ENCODE measurements at regions not wholly inside any gene's neighbourhood (a gene's known extent, or its start where the extent isn't known, plus 50 kb on each side); places are given as distances from the start of the nearest gene placed in this dataset.

- Mint-ChIP-seq H3K4me3 (no peak overlapping the region), H3K9me3 (no peaks in the 10 kb centered on the region), H3K27ac (no peak overlapping the region), H3K36me3 (no peaks in the 10 kb centered on the region), H3K27me3 (peaks cover 8% of the 10 kb centered on the region), H3K4me1 (no peaks in the 10 kb centered on the region)
Measured at GRCh38 chr3:14590569-14590968, 50.4 kb upstream of the GRIP2 start.

GRCh38 chr3:14592390-14592789 lies 52.2 kb upstream of the GRIP2 start:
- no peaks in the 10 kb centered on the region for H3K4me1 Mint-ChIP-seq
- H3K9me3 Mint-ChIP-seq = no peaks in the 10 kb centered on the region
- peaks cover 6% of the 10 kb centered on the region for H3K27me3 Mint-ChIP-seq
- H3K36me3 Mint-ChIP-seq = no peaks in the 10 kb centered on the region
- no peak overlapping the region for H3K27ac Mint-ChIP-seq
- no peak overlapping the region for H3K4me3 Mint-ChIP-seq

- no peaks in the 10 kb centered on the region for H3K9me3 Mint-ChIP-seq
- no peaks in the 10 kb centered on the region for H3K36me3 Mint-ChIP-seq
- no peak overlapping the region for H3K4me3 Mint-ChIP-seq
- no peaks in the 10 kb centered on the region for H3K4me1 Mint-ChIP-seq
- peaks cover 6% of the 10 kb centered on the region for H3K27me3 Mint-ChIP-seq
- no peak overlapping the region for H3K27ac Mint-ChIP-seq
Measured at GRCh38 chr3:14592836-14593235, 52.7 kb upstream of the GRIP2 start.

GRCh38 chr3:14594234-14594633 lies 54.1 kb upstream of the GRIP2 start:
- H3K27me3 Mint-ChIP-seq = peaks cover 15% of the 10 kb centered on the region
- no peak overlapping the region for H3K4me3 Mint-ChIP-seq
- H3K27ac Mint-ChIP-seq = no peak overlapping the region
- H3K36me3 Mint-ChIP-seq = peaks cover 2% of the 10 kb centered on the region
- H3K4me1 Mint-ChIP-seq = no peaks in the 10 kb centered on the region
- H3K9me3 Mint-ChIP-seq = peaks cover 11% of the 10 kb centered on the region

GRCh38 chr3:14595561-14595960 lies 55.4 kb upstream of the GRIP2 start:
- H3K27ac Mint-ChIP-seq = no peak overlapping the region
- peaks cover 2% of the 10 kb centered on the region for H3K36me3 Mint-ChIP-seq
- peaks cover 24% of the 10 kb centered on the region for H3K27me3 Mint-ChIP-seq
- no peak overlapping the region for H3K4me3 Mint-ChIP-seq
- no peaks in the 10 kb centered on the region for H3K4me1 Mint-ChIP-seq
- H3K9me3 Mint-ChIP-seq = peaks cover 11% of the 10 kb centered on the region

- H3K4me3 Mint-ChIP-seq = no peak overlapping the region
- no peak overlapping the region for H3K27ac Mint-ChIP-seq
- peaks cover 2% of the 10 kb centered on the region for H3K36me3 Mint-ChIP-seq
- H3K27me3 Mint-ChIP-seq = peaks cover 32% of the 10 kb centered on the region
- H3K9me3 Mint-ChIP-seq = peaks cover 11% of the 10 kb centered on the region
- no peaks in the 10 kb centered on the region for H3K4me1 Mint-ChIP-seq
Measured at GRCh38 chr3:14597266-14597665, 54.3 kb upstream of the CCDC174 start.

GRCh38 chr3:14598143-14598569 lies 53.4 kb upstream of the CCDC174 start:
- Mint-ChIP-seq H3K27me3 (peaks cover 32% of the 10 kb centered on the region), H3K36me3 (peaks cover 2% of the 10 kb centered on the region), H3K4me1 (no peaks in the 10 kb centered on the region), H3K27ac (no peak overlapping the region), H3K9me3 (peaks cover 11% of the 10 kb centered on the region), H3K4me3 (no peak overlapping the region)

GRCh38 chr3:14599488-14599887 lies 52.1 kb upstream of the CCDC174 start:
- no peaks in the 10 kb centered on the region for H3K4me1 Mint-ChIP-seq
- H3K36me3 Mint-ChIP-seq = peaks cover 2% of the 10 kb centered on the region
- peaks cover 42% of the 10 kb centered on the region for H3K27me3 Mint-ChIP-seq
- H3K27ac Mint-ChIP-seq = no peak overlapping the region
- no peak overlapping the region for H3K4me3 Mint-ChIP-seq
- peaks cover 11% of the 10 kb centered on the region for H3K9me3 Mint-ChIP-seq

DNA sequence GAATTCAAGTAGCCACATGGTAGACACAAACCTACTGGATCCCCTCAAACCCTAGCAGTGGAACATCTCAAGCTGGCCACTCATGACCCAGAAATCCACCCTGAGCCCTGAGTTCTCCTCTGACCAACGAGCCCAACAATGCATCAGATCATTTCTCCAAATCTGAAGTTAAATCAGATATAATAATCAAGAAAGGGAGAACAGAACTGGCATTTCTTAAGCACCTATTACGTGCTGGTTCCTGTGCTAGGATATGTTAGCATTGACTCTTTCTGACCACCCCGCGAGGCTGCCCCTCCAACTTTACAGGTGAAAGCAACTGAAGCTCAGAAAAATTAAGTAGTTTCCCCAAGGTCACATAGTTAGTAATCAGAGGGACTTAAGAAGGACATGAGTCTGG lies 51.5 kb upstream of the CCDC174 start:
- no peak overlapping the region for H3K27ac Mint-ChIP-seq
- H3K4me1 Mint-ChIP-seq = no peaks in the 10 kb centered on the region
- H3K36me3 Mint-ChIP-seq = peaks cover 2% of the 10 kb centered on the region
- peaks cover 11% of the 10 kb centered on the region for H3K9me3 Mint-ChIP-seq
- peaks cover 46% of the 10 kb centered on the region for H3K27me3 Mint-ChIP-seq
- no peak overlapping the region for H3K4me3 Mint-ChIP-seq

GRCh38 chr3:14600856-14601610 lies 50.5 kb upstream of the CCDC174 start:
- Mint-ChIP-seq H3K9me3 (peaks cover 11% of the 10 kb centered on the region), H3K4me3 (no peak overlapping the region), H3K4me1 (no peaks in the 10 kb centered on the region), H3K27ac (no peak overlapping the region), H3K27me3 (peaks cover 48% of the 10 kb centered on the region), H3K36me3 (peaks cover 2% of the 10 kb centered on the region)

GRCh38 chr3:14601692-14602005 lies 49.9 kb upstream of the CCDC174 start:
- H3K4me3 Mint-ChIP-seq = no peak overlapping the region
- H3K4me1 Mint-ChIP-seq = no peaks in the 10 kb centered on the region
- H3K27me3 Mint-ChIP-seq = peaks cover 51% of the 10 kb centered on the region
- H3K27ac Mint-ChIP-seq = no peak overlapping the region
- H3K36me3 Mint-ChIP-seq = peaks cover 2% of the 10 kb centered on the region
- H3K9me3 Mint-ChIP-seq = peaks cover 11% of the 10 kb centered on the region
